Uterus (tissue), 3 donors: ENCODE measurements at regions not wholly inside any gene's neighbourhood (a gene's known extent, or its start where the extent isn't known, plus 50 kb on each side); places are given as distances from the start of the nearest gene placed in this dataset.

Experiments
- DNase-seq, 2 donors: peaks; one replicate each; pipeline ENCODE4 v3.0.0-alpha.2; 2019 to 2020
- H3K27ac ChIP-seq, 2 donors: fragments of 200-600 bp; sonication (generic); 1 replicate in 1 of 2; 2 replicates in 1 of 2; pipeline ENCODE4 v1.5.1; 2016 to 2018
- H3K27me3 ChIP-seq, 2 donors: fragments of 200-600 bp; sonication (generic); one replicate each; pipeline ENCODE4 v1.5.1; 2018 to 2019; ENCODE audit warnings: control low read depth in 1 of 2
- H3K36me3 ChIP-seq, 2 donors: fragments of 200-600 bp; sonication (generic); one replicate each; pipeline ENCODE4 v1.5.1; 2019; ENCODE audit warnings: control low read depth in 1 of 2
- H3K4me1 ChIP-seq, 2 donors: fragments of 200-600 bp; sonication (generic); one replicate each; pipeline ENCODE4 v1.5.1; 2018 to 2019; ENCODE audit warnings: control low read depth in 1 of 2
- H3K4me3 ChIP-seq, 2 donors: fragments of 200-600 bp; sonication (generic); 1 replicate in 1 of 2; 2 replicates in 1 of 2; pipeline ENCODE4 v1.5.1; 2018 to 2019; ENCODE audit warnings: mild to moderate bottlenecking in 1 of 2
- H3K9me3 ChIP-seq, 2 donors: fragments of 200-600 bp; sonication (generic); one replicate each; pipeline ENCODE4 v1.5.1; 2019; ENCODE audit warnings: control low read depth in 1 of 2
- POLR2A ChIP-seq, 2 donors: fragments of 450-650 bp; IDR thresholded peaks; one replicate each; pipeline ENCODE4 v1.6.1; 2016; ENCODE audit warnings: antibody characterized with exemption in 2 of 2, mild to moderate bottlenecking in 1 of 2, moderate library complexity in 1 of 2
- intact Hi-C: fragments of 100-400 bp; cut with DNase I; formaldehyde crosslinking; loops from one replicate; pipeline ENCODE4 v1.15.1; 2023; ENCODE audit warnings: low total_unique reads
- TF ChIP-seq, protein P1 (sequence below), 4 experiments: fragments of 200-600 bp in 2 of 4; fragments of 450-650 bp in 2 of 4; sonication (generic) in 2 of 4; IDR thresholded peaks; one replicate each; pipeline ENCODE4 v1.5.1; 2016 to 2019; ENCODE audit warnings: antibody characterized with exemption in 4 of 4, mild to moderate bottlenecking in 2 of 4, moderate library complexity in 1 of 4
- donor health status: DM: yes; HTN: yes; CAD: no.

- DNase-seq = no peak
- TF ChIP-seq, protein P1, sequence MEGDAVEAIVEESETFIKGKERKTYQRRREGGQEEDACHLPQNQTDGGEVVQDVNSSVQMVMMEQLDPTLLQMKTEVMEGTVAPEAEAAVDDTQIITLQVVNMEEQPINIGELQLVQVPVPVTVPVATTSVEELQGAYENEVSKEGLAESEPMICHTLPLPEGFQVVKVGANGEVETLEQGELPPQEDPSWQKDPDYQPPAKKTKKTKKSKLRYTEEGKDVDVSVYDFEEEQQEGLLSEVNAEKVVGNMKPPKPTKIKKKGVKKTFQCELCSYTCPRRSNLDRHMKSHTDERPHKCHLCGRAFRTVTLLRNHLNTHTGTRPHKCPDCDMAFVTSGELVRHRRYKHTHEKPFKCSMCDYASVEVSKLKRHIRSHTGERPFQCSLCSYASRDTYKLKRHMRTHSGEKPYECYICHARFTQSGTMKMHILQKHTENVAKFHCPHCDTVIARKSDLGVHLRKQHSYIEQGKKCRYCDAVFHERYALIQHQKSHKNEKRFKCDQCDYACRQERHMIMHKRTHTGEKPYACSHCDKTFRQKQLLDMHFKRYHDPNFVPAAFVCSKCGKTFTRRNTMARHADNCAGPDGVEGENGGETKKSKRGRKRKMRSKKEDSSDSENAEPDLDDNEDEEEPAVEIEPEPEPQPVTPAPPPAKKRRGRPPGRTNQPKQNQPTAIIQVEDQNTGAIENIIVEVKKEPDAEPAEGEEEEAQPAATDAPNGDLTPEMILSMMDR (IDR thresholded peaks at IDR 0.05) = no peak
- TF ChIP-seq POLR2A (IDR thresholded peaks at IDR 0.05) = no peak
- H3K36me3 ChIP-seq = no peaks in the 10 kb centered on the region
- H3K9me3 ChIP-seq = no peaks in the 10 kb centered on the region
- intact Hi-C loops = no loop called here
- H3K27ac ChIP-seq = no peak overlapping the region
- no peaks in the 10 kb centered on the region for H3K4me1 ChIP-seq
- no peak overlapping the region for H3K4me3 ChIP-seq
- H3K27me3 ChIP-seq = no peaks in the 10 kb centered on the region
These were observed 1248.0 kb upstream of the C9orf72 start for GRCh38 chr9:28821240-28821639.

GRCh38 chr9:28824432-28824963 lies 1251.2 kb upstream of the C9orf72 start:
- intact Hi-C loops = no loop called here
- TF ChIP-seq, protein P1 (IDR thresholded peaks at IDR 0.05) = no peak
- no peak for TF ChIP-seq POLR2A (IDR thresholded peaks at IDR 0.05)
- no peaks in the 10 kb centered on the region for H3K9me3 ChIP-seq

GRCh38 chr9:28832168-28832770 lies 1259.0 kb upstream of the C9orf72 start:
- Histone ChIP-seq H3K27me3 (no peaks in the 10 kb centered on the region), H3K9me3 (no peaks in the 10 kb centered on the region), H3K4me3 (no peak overlapping the region), H3K4me1 (no peaks in the 10 kb centered on the region), H3K27ac (no peak overlapping the region), H3K36me3 (no peaks in the 10 kb centered on the region)
- no peak for TF ChIP-seq POLR2A (IDR thresholded peaks at IDR 0.05)
- TF ChIP-seq, protein P1 (IDR thresholded peaks at IDR 0.05) = no peak
- intact Hi-C loops = no loop called here
- no peak for DNase-seq

More at GRCh38 chr9:28824432-28824963, 1251.2 kb upstream of the C9orf72 start:
- Histone ChIP-seq H3K27me3 (no peaks in the 10 kb centered on the region), H3K27ac (no peak overlapping the region), H3K4me1 (no peaks in the 10 kb centered on the region), H3K4me3 (no peak overlapping the region), H3K36me3 (no peaks in the 10 kb centered on the region)
- no peak for DNase-seq

- intact Hi-C loops = no loop called here
- TF ChIP-seq, protein P1 (IDR thresholded peaks at IDR 0.05) = no peak
- no peak for TF ChIP-seq POLR2A (IDR thresholded peaks at IDR 0.05)
These were observed 1260.9 kb upstream of the C9orf72 start for GRCh38 chr9:28834156-28834555.

DNA sequence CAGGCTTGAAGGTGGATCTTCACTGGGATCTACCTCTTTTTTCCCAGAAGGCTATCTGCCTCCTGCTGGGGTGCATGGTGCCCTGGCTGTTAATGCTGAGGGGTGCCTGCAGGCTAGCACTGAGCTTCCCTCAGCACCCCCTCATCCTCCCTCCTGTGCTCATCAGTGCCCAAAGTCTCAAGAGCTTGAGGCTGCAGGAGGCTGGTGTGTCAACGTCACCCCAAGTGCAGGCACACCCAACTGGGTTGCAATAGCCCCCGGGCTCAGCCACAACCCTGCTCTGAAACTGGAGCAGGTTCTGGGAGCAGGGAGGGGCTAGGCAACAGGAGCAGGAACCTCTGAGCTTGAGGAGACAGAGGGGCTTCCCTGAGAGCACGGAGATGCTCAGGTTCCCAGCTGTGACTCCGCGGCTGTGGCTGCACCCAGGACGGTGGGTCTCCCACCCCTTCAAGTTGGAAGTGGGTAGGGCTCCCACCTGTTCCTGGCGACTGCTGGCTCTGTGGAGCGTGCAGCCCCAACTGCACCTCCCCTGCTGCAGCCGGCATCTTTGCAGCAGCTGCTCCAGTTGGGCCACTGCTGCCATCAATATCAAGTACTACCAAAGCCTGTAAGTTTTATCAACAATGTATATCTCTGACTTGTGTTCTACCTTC lies 1266.6 kb upstream of the C9orf72 start:
- Histone ChIP-seq H3K36me3 (no peaks in the 10 kb centered on the region), H3K27me3 (no peaks in the 10 kb centered on the region), H3K4me3 (no peak overlapping the region), H3K27ac (no peak overlapping the region), H3K9me3 (no peaks in the 10 kb centered on the region), H3K4me1 (no peaks in the 10 kb centered on the region)
- intact Hi-C loops = no loop called here
- TF ChIP-seq, protein P1 (IDR thresholded peaks at IDR 0.05) = no peak
- no peak for TF ChIP-seq POLR2A (IDR thresholded peaks at IDR 0.05)
- no peak for DNase-seq

More at GRCh38 chr9:28834156-28834555, 1260.9 kb upstream of the C9orf72 start:
- no peak overlapping the region for H3K4me3 ChIP-seq
- no peak for DNase-seq
- H3K9me3 ChIP-seq = no peaks in the 10 kb centered on the region
- H3K4me1 ChIP-seq = no peaks in the 10 kb centered on the region
- no peak overlapping the region for H3K27ac ChIP-seq
- H3K36me3 ChIP-seq = no peaks in the 10 kb centered on the region
- no peaks in the 10 kb centered on the region for H3K27me3 ChIP-seq
